T-cell (primary cell): ENCODE measurements at regions not wholly inside any gene's neighbourhood (a gene's known extent, or its start where the extent isn't known, plus 50 kb on each side); places are given as distances from the start of the nearest gene placed in this dataset.
"Not testable (repeated sequence)": the region's sequence is repeated elsewhere in the genome, so short reads cannot be mapped to it uniquely, and the experiment has no call there.

Source experiments
- ATAC-seq, 4 experiments: fragments of 200-7000 bp in 3 of 4; fragments of 150-1000 bp in 1 of 4; cut with Tn5 transposase; replicated peaks in 1 of 4; 1 replicate in 3 of 4; 2 replicates in 1 of 4; pipeline ENCODE4 v1.10.0; 2021; ENCODE audit warnings: moderate library complexity in 3 of 4, mild to moderate bottlenecking in 2 of 4, moderate number of reproducible peaks in 1 of 4
- CTCF ChIA-PET, 2 donors: fragments of 300-600 bp; sonication (Branson Sonifier 250); formaldehyde crosslinking; loops; one replicate each; lab custom pipeline; 2022; ENCODE audit warnings: antibody characterized with exemption in 2 of 2; lab: Charles Lee
- POLR2A ChIA-PET, 2 donors: fragments of 300-600 bp; sonication (Branson Sonifier 250); formaldehyde crosslinking; loops; one replicate each; lab custom pipeline; 2022; ENCODE audit warnings: antibody characterized with exemption in 2 of 2; lab: Charles Lee
- DNase-seq, 35 experiments: peaks; one replicate each; pipeline versions ENCODE4 v3.0.0 to v3.0.0-alpha.2; 2013 to 2023
- H3K27ac ChIP-seq: one replicate; pipeline ENCODE4 v1.5.1; 2013; ENCODE audit warnings: low read length
- H3K27me3 ChIP-seq, 2 experiments: replicated peaks in 1 of 2; 1 replicate in 1 of 2; 2 replicates in 1 of 2; pipeline versions ENCODE4 v1.6.1 to v1.7.0; 2013; ENCODE audit warnings: low read length in 1 of 2, mixed read lengths in 1 of 2; ENCODE audit not compliant: control insufficient read depth in 2 of 2, insufficient read depth in 2 of 2; ENCODE audit errors: extremely low read depth in 1 of 2
- H3K36me3 ChIP-seq, 2 donors: 1 replicate in 1 of 2; 2 replicates in 1 of 2; pipeline versions ENCODE4 v1.6.1 to v1.7.0; 2013; ENCODE audit warnings: low read length in 1 of 2; ENCODE audit not compliant: control insufficient read depth in 2 of 2, insufficient read depth in 1 of 2; ENCODE audit errors: extremely low read depth in 1 of 2
- H3K4me1 ChIP-seq, 2 experiments: 1 replicate in 1 of 2; 2 replicates in 1 of 2; pipeline versions ENCODE4 v1.6.1 to v1.7.0; 2013; ENCODE audit warnings: low read length in 2 of 2, mixed read lengths in 1 of 2; ENCODE audit not compliant: insufficient read depth in 2 of 2, control insufficient read depth in 1 of 2; ENCODE audit errors: extremely low read depth in 1 of 2
- H3K4me3 ChIP-seq, 2 donors: 1 replicate in 1 of 2; 2 replicates in 1 of 2; pipeline versions ENCODE4 v1.5.1 to v1.7.0; 2013; ENCODE audit warnings: mild to moderate bottlenecking in 2 of 2, low read length in 1 of 2, moderate library complexity in 1 of 2; ENCODE audit not compliant: control insufficient read depth in 1 of 2; ENCODE audit errors: extremely low read depth in 1 of 2
- H3K9me3 ChIP-seq: 2 replicates; pipeline ENCODE4 v1.7.0; 2013
- H3K27ac Mint-ChIP-seq, 2 donors: one replicate each; pipeline ENCODE4 v1.8.0; 2020 to 2021; ENCODE audit warnings: mild to moderate bottlenecking in 2 of 2, mixed read lengths in 2 of 2
- H3K27me3 Mint-ChIP-seq, 2 donors: one replicate each; pipeline ENCODE4 v1.8.0; 2021 to 2022; ENCODE audit warnings: mixed read lengths in 2 of 2
- H3K36me3 Mint-ChIP-seq: one replicate; pipeline ENCODE4 v1.8.0; 2021; ENCODE audit warnings: mixed read lengths
- H3K4me1 Mint-ChIP-seq, 3 donors: one replicate each; pipeline ENCODE4 v1.8.0; 2020 to 2022; ENCODE audit warnings: mixed read lengths in 3 of 3, mild to moderate bottlenecking in 1 of 3
- H3K4me3 Mint-ChIP-seq, 3 donors: one replicate each; pipeline ENCODE4 v1.8.0; 2020 to 2022; ENCODE audit warnings: mild to moderate bottlenecking in 3 of 3, mixed read lengths in 3 of 3, moderate library complexity in 3 of 3
- H3K9me3 Mint-ChIP-seq, 3 donors: one replicate each; pipeline ENCODE4 v1.8.0; 2020 to 2022; ENCODE audit warnings: mixed read lengths in 3 of 3
- WGBS: methylation state at CpG from one replicate; pipeline ENCODE4 v1.1.5; 2013; ENCODE audit warnings: missing lambda C conversion rate; ENCODE audit not compliant: insufficient coverage; 5-methylcytosine and 5-hydroxymethylcytosine counted together

DNA sequence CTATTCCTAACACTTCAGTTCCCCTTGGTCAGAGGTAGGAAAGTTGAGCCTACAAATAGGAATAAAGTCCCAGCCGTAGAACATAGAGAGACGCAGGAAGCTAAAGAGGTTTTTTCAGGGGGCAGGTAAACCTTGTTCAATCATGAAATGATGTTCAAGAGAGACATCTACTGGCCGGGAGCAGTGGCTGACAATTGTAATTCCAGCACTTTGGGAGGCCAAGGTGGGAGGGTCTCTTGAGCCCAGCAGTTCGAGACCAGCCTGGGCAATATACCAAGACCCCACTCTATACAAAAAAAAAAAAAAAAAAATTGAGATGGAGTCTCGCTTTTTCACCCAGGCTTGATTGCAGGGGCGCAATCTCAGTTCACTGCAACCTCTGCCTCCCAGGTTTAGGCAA, 66.7 kb upstream of the DNAJC10 start:
- Histone ChIP-seq H3K27ac (no peak overlapping the region), H3K9me3 (no peaks in the 10 kb centered on the region), H3K4me1 (no peaks in the 10 kb centered on the region), H3K27me3 (no peaks in the 10 kb centered on the region), H3K4me3 (no peak overlapping the region), H3K36me3 (no peaks in the 10 kb centered on the region)
- H3K4me3 Mint-ChIP-seq = no peak overlapping the region
- H3K4me1 Mint-ChIP-seq = peaks cover 6 to 12% (median 11%) of the 10 kb centered on the region in 3 donors
- no peak for DNase-seq
- no peaks in the 10 kb centered on the region for H3K9me3 Mint-ChIP-seq
- H3K36me3 Mint-ChIP-seq = no peaks in the 10 kb centered on the region
- POLR2A ChIA-PET = no interaction called here
- no peaks in the 10 kb centered on the region for H3K27me3 Mint-ChIP-seq
- CTCF ChIA-PET = interaction anchor here in 1 of 2 donors (0.7 kb wide), 1 partner anchor 399 kb away, joined by 4 read pairs; no protein-coding TSS in a partner anchor
- no peak overlapping the region for H3K27ac Mint-ChIP-seq
- WGBS = 60% methylated on average over 1 of the region's 6 CpGs
- ATAC-seq = no peak

DNA sequence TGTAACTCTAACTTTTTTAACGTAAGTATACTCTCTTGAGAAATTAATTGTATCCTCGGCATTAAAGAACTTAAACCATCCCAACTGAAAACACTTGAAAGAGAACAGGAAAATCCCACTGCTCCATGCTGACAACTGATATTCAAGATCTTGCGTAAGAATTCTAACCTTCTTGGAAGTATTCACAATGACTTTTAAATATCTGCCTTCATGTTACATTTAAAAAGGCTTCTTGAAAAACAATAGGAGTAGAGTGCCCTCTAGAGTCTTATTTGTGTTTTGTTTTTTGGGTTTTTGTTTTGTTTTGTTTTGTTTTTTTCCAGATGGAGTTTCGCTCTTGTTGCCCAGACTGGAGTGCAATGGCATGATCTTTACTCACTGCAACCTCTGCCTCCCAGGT, 65.4 kb upstream of the DNAJC10 start:
- Mint-ChIP-seq H3K36me3 (no peaks in the 10 kb centered on the region), H3K4me3 (no peak overlapping the region), H3K4me1 (peaks cover 6 to 12% (median 11%) of the 10 kb centered on the region in 3 donors), H3K9me3 (no peaks in the 10 kb centered on the region), H3K27ac (no peak overlapping the region), H3K27me3 (peaks cover 5 to 7% of the 10 kb centered on the region in 2 donors)
- POLR2A ChIA-PET = no interaction called here
- Histone ChIP-seq H3K36me3 (no peaks in the 10 kb centered on the region), H3K4me3 (no peak overlapping the region), H3K27me3 (no peaks in the 10 kb centered on the region), H3K4me1 (no peaks in the 10 kb centered on the region), H3K9me3 (no peaks in the 10 kb centered on the region), H3K27ac (no peak overlapping the region)
- CTCF ChIA-PET = interaction anchor here (1.3 to 1.5 kb wide), 2 partner anchors 16 kb away, joined by 3 to 10 read pairs; no protein-coding TSS in a partner anchor
- DNase-seq (peak in 1 of 35 experiments; percentile 9), ATAC-seq (no peak)
- WGBS = 100% methylated on average over 1 of the region's 4 CpGs

DNA sequence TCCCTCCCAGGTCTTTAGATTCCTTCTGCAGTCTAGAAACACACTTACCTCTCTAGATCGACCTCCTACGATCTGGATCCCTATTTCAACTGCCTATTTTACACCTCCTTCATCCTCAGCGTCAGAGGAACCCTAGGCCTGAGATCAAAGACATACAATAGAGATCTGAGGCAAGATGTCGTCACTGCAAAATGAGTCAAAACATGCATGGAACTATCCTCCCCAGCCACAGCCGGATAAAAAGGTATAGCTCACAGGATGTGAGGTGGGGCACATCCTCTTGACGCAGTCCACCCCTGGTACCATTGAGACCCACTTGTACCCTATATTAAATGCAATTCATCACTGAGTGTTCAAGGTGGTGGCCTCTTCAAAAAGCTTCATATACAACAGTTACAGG, 63.7 kb upstream of the DNAJC10 start:
- DNase-seq = peak in 22 of 35 experiments; percentile 1 to 31 (median 7)
- peak; percentile 40 to 94 (median 70) for ATAC-seq
- Histone ChIP-seq H3K27me3 (no peaks in the 10 kb centered on the region), H3K27ac (no peak overlapping the region), H3K36me3 (no peaks in the 10 kb centered on the region), H3K4me1 (no peaks in the 10 kb centered on the region), H3K9me3 (no peaks in the 10 kb centered on the region), H3K4me3 (no peak overlapping the region)
- WGBS = 34% methylated on average over 3 of the region's 6 CpGs
- ChIA-PET CTCF (interaction anchor here (1.3 to 1.5 kb wide), 2 partner anchors 14 kb away, joined by 3 to 10 read pairs; no protein-coding TSS in a partner anchor), POLR2A (interaction anchor here in 1 of 2 donors (0.6 kb wide), 2 partner anchors 9 to 32 kb away, joined by 3 to 4 read pairs; no protein-coding TSS in a partner anchor)
- Mint-ChIP-seq H3K27me3 (peaks cover 9 to 13% of the 10 kb centered on the region in 2 donors), H3K4me3 (no peak overlapping the region), H3K4me1 (peaks cover 6 to 12% (median 11%) of the 10 kb centered on the region in 3 donors), H3K27ac (peak overlapping the region; percentile 22 to 33), H3K9me3 (no peaks in the 10 kb centered on the region), H3K36me3 (no peaks in the 10 kb centered on the region)

DNA sequence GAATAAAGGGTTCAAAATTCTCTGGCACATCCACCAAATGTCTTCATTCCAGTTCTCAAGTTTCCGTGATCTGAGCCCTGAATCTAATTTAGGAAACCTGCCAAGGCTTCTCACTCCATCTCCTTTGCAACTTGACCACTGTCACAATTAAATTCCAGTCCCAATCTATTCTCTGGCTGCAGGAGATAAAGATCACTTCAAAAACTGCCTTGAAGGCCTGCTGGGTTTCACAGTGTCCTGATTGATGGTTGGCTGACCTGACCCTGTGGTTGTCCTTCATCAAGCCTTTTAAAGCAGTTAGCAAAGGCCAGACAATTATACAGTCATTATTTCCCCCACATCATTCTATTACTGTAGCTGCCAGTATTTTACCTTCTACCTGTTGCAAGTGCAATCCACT, 60.3 kb upstream of the DNAJC10 start:
- Mint-ChIP-seq H3K9me3 (no peaks in the 10 kb centered on the region), H3K36me3 (no peaks in the 10 kb centered on the region), H3K27ac (no peak overlapping the region), H3K27me3 (peaks cover 13 to 15% of the 10 kb centered on the region in 2 donors), H3K4me1 (peaks cover 6 to 11% (median 10%) of the 10 kb centered on the region in 3 donors), H3K4me3 (no peak overlapping the region)
- Histone ChIP-seq H3K36me3 (no peaks in the 10 kb centered on the region), H3K27me3 (no peaks in the 10 kb centered on the region), H3K4me3 (no peak overlapping the region), H3K9me3 (no peaks in the 10 kb centered on the region), H3K4me1 (no peaks in the 10 kb centered on the region), H3K27ac (no peak overlapping the region)
- no peak for ATAC-seq
- 80% methylated on average over 1 of the region's 1 CpG for WGBS
- ChIA-PET POLR2A (no interaction called here), CTCF (no interaction called here)
- DNase-seq = no peak

DNA sequence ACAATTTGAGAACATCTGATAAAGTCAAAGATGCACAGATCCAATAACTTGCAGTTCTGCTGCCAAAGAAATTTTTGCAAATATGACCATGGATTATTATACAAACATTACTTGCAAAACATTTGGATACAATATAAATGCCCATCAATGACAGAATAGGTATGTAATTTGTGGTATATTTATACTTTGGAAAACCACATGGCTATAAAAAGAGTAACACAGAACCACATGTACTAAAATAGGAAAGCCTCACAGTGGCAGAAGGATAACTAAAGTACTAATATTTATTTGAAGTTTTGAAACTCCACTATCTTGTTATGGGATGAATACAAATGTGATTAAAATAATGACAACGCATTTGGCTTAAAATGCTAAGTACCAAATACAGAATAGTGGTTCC, 51.8 kb upstream of the DNAJC10 start:
- H3K9me3 Mint-ChIP-seq = no peaks in the 10 kb centered on the region
- WGBS = no CpG with 5 or more reads among the region's 1 CpG
- CTCF ChIA-PET = interaction anchor here in 1 of 2 donors (0.6 kb wide), 1 partner anchor 95 kb away, joined by 3 read pairs; no protein-coding TSS in a partner anchor
- ATAC-seq (no peak), DNase-seq (no peak)
- Histone ChIP-seq H3K4me3 (no peak overlapping the region), H3K36me3 (no peaks in the 10 kb centered on the region), H3K4me1 (no peaks in the 10 kb centered on the region), H3K27ac (no peak overlapping the region), H3K9me3 (no peaks in the 10 kb centered on the region), H3K27me3 (no peaks in the 10 kb centered on the region)
- POLR2A ChIA-PET = no interaction called here
- H3K4me3 Mint-ChIP-seq = no peak overlapping the region
- no peaks in the 10 kb centered on the region for H3K27me3 Mint-ChIP-seq
- H3K27ac Mint-ChIP-seq = no peak overlapping the region
- H3K4me1 Mint-ChIP-seq = no peaks in the 10 kb centered on the region
- H3K36me3 Mint-ChIP-seq = no peaks in the 10 kb centered on the region

DNA sequence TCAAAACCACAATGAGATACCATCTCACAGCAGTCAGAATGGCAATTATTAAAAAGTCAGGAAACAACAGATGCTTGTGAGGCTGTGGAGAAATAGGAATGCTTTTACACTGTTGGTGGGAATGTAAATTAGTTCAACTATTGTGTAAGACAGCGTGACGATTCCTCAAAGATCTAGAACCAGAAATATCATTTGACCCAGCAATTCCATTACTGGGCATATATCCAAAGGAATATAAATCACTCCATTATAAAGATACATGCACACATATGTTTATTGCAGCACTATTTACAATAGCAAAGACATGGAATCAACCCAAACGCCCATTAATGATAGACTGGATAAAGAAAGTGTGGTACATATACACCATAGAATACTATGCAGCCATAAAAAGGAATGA, 50.6 kb upstream of the DNAJC10 start:
- H3K4me3 Mint-ChIP-seq, H3K9me3 Mint-ChIP-seq, H3K9me3 ChIP-seq, H3K27me3 ChIP-seq, H3K36me3 ChIP-seq, POLR2A ChIA-PET, H3K27me3 Mint-ChIP-seq, H3K4me1 Mint-ChIP-seq, H3K4me3 ChIP-seq, H3K27ac ChIP-seq, ATAC-seq, DNase-seq, H3K36me3 Mint-ChIP-seq, H3K4me1 ChIP-seq, H3K27ac Mint-ChIP-seq: not testable (repeated sequence)
- CTCF ChIA-PET = interaction anchor here (0.7 to 2.3 kb wide), 5 partner anchors 9 to 314 kb away, joined by 3 to 35 read pairs (median 7); no protein-coding TSS in a partner anchor
- no CpG with 5 or more reads among the region's 3 CpGs for WGBS
